ENCODE measurements at regions not wholly inside any gene's neighbourhood (a gene's known extent, or its start where the extent isn't known, plus 50 kb on each side); places are given as distances from the start of the nearest gene placed in this dataset.

DNA sequence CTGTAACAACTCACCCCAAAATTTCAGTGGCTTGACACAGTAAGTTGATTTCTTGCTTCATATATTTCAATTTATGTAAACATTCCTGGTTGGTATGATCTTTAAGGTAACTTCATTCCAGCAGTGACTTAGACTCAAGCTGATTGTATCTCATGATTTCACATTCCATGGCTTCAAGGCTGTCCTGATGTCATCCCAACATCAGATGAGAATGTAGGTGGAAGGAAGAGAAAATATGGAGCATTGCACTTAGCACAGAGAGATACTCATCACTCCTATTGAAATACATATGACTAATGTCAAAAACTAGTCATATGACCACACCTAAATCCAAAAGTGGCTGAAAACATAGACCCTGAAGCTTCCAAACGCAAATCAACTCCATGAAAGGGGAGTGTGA is 793.8 kb downstream of the TBL1XR1 start:
- TF ChIP-seq EZH2 (IDR thresholded peaks at IDR 0.05) (no peak), POLR2AphosphoS5 (IDR thresholded peaks at IDR 0.05; ENCODE audit: borderline replicate concordance, low read depth, low read length) (no peak), FOXP2 (optimal IDR thresholded peaks at IDR 0.05; ENCODE audit: control extremely low read depth, extremely low read length, insufficient read depth) (no peak)
